Keratinocyte (primary cell): ENCODE measurements at regions not wholly inside any gene's neighbourhood (a gene's known extent, or its start where the extent isn't known, plus 50 kb on each side); places are given as distances from the start of the nearest gene placed in this dataset.

Source experiments
- DNase-seq: peaks from one replicate; pipeline ENCODE4 v3.0.0-alpha.2; 2011; ENCODE audit warnings: low read depth, missing footprints, low spot score
- FAIRE-seq: peaks from 2 replicates; lab custom pipeline; 2011; peaks lifted over from hg19 to GRCh38; lab: Jason Lieb, UNC
- H2AFZ ChIP-seq: 2 replicates; pipeline ENCODE4 v1.6.0; 2012; ENCODE audit warnings: low read length, control low read depth, inconsistent platforms; ENCODE audit not compliant: control insufficient read depth
- H3K27ac ChIP-seq: 2 replicates; pipeline ENCODE4 v1.5.1; 2011; ENCODE audit warnings: low read length; ENCODE audit not compliant: control insufficient read depth, insufficient read depth
- H3K27me3 ChIP-seq: 3 replicates; pipeline ENCODE4 v1.6.0; 2011; ENCODE audit warnings: low read length; ENCODE audit not compliant: control insufficient read depth, insufficient read depth; ENCODE audit errors: extremely low read depth
- H3K36me3 ChIP-seq, 2 experiments: 2 replicates in 1 of 2; 3 replicates in 1 of 2; pipeline ENCODE4 v1.5.1; 2011; ENCODE audit warnings: low read length in 2 of 2, mild to moderate bottlenecking in 1 of 2; ENCODE audit not compliant: control insufficient read depth in 2 of 2, insufficient read depth in 2 of 2; ENCODE audit errors: extremely low read depth in 1 of 2
- H3K4me1 ChIP-seq: 3 replicates; pipeline ENCODE4 v1.5.1; 2011; ENCODE audit warnings: low read length; ENCODE audit not compliant: control insufficient read depth, insufficient read depth; ENCODE audit errors: extremely low read depth
- H3K4me2 ChIP-seq: 3 replicates; pipeline ENCODE4 v1.6.0; 2011; ENCODE audit warnings: low read depth, low read length; ENCODE audit not compliant: control insufficient read depth, insufficient read depth; ENCODE audit errors: extremely low read depth
- H3K4me3 ChIP-seq, 3 experiments: fragments of 200-600 bp in 1 of 3; sonication (generic) in 1 of 3; 2 replicates in 2 of 3; 3 replicates in 1 of 3; pipeline ENCODE4 v1.5.1; 2011 to 2016; ENCODE audit warnings: low read length in 3 of 3, mild to moderate bottlenecking in 3 of 3, control low read depth in 2 of 3, inconsistent platforms in 1 of 3, low read depth in 1 of 3, mixed read lengths in 1 of 3, mixed run types in 1 of 3, moderate library complexity in 1 of 3; ENCODE audit not compliant: control insufficient read depth in 2 of 3, insufficient read depth in 2 of 3; ENCODE audit errors: extremely low read depth in 1 of 3
- H3K79me2 ChIP-seq: 2 replicates; pipeline ENCODE4 v1.6.0; 2012; ENCODE audit warnings: low read length; ENCODE audit not compliant: control insufficient read depth, insufficient read depth
- H3K9ac ChIP-seq: 3 replicates; pipeline ENCODE4 v1.6.0; 2011; ENCODE audit warnings: low read length; ENCODE audit not compliant: control insufficient read depth, insufficient read depth; ENCODE audit errors: extremely low read depth
- H3K9me1 ChIP-seq: 3 replicates; pipeline ENCODE4 v1.6.0; 2011; ENCODE audit warnings: low read length; ENCODE audit not compliant: control insufficient read depth, insufficient read depth; ENCODE audit errors: extremely low read depth
- H3K9me3 ChIP-seq: 2 replicates; pipeline ENCODE4 v1.5.1; 2012; ENCODE audit warnings: low read depth, low read length; ENCODE audit not compliant: control insufficient read depth
- H4K20me1 ChIP-seq: 3 replicates; pipeline ENCODE4 v1.6.0; 2011; ENCODE audit warnings: low read length; ENCODE audit not compliant: control insufficient read depth, insufficient read depth; ENCODE audit errors: extremely low read depth
- CTCF ChIP-seq, 3 experiments: IDR thresholded peaks in 1 of 3; conservative IDR thresholded peaks in 1 of 3; optimal IDR thresholded peaks in 1 of 3; 2 replicates in 2 of 3; 3 replicates in 1 of 3; pipeline versions ENCODE3 to v1.5.1; 2011; ENCODE audit warnings: low read length in 3 of 3, mild to moderate bottlenecking in 3 of 3, moderate library complexity in 2 of 3, control low read depth in 1 of 3, inconsistent platforms in 1 of 3; ENCODE audit not compliant: insufficient read depth in 2 of 3; ENCODE audit errors: extremely low read depth in 1 of 3
- EZH2 ChIP-seq: IDR thresholded peaks from one replicate; pipeline ENCODE4 v1.6.1; 2012; ENCODE audit warnings: inconsistent platforms, mild to moderate bottlenecking, low read length, moderate library complexity
- dilution Hi-C: fragments of 300-500 bp; cut with MboI; formaldehyde crosslinking; loops from one replicate; pipeline ENCODE4 v1.7.0; 2020; ENCODE audit warnings: low sequenced_read_pairs; ENCODE audit not compliant: extremely low pct_ligation_motif_present

GRCh38 chr22:49142296-49142695 lies 685.4 kb downstream of the BRD1 start:
- H3K79me2 ChIP-seq, result no peaks in the 10 kb centered on the region
- peaks cover 7% of the 10 kb centered on the region for H3K9me3 ChIP-seq
- H4K20me1 ChIP-seq, result no peaks in the 10 kb centered on the region
- H3K4me3 ChIP-seq, result no peak overlapping the region
- DNase-seq (no peak), FAIRE-seq (no peak)
- H3K9me1 ChIP-seq, result no peaks in the 10 kb centered on the region
- no peak for TF ChIP-seq EZH2
- no peak for TF ChIP-seq CTCF (optimal IDR thresholded peaks at IDR 0.05 in 1 of 3, IDR thresholded peaks at IDR 0.05 in 1 of 3, conservative IDR thresholded peaks at IDR 0.05 in 1 of 3; ENCODE audit: extremely low read depth in 1 of 3, insufficient read depth in 2 of 3, low read length in 3 of 3)
- H3K4me2 ChIP-seq, result no peak overlapping the region
- H3K27ac ChIP-seq, result no peak overlapping the region
- no peak overlapping the region for H3K9ac ChIP-seq
- no peaks in the 10 kb centered on the region for H3K4me1 ChIP-seq
- no peaks in the 10 kb centered on the region for H3K27me3 ChIP-seq
- no peaks in the 10 kb centered on the region for H3K36me3 ChIP-seq
- dilution Hi-C loops, result no loop called here
- no peak overlapping the region for H2AFZ ChIP-seq

GRCh38 chr22:49141761-49142160 lies 685.9 kb downstream of the BRD1 start:
- H3K4me3 ChIP-seq, result no peak overlapping the region
- FAIRE-seq (no peak), DNase-seq (no peak)
- H3K4me1 ChIP-seq, result no peaks in the 10 kb centered on the region
- H3K4me2 ChIP-seq, result no peak overlapping the region
- no peak overlapping the region for H3K27ac ChIP-seq
- no peak overlapping the region for H2AFZ ChIP-seq
- H3K27me3 ChIP-seq, result no peaks in the 10 kb centered on the region
- TF ChIP-seq EZH2 (no peak), CTCF (optimal IDR thresholded peaks at IDR 0.05 in 1 of 3, IDR thresholded peaks at IDR 0.05 in 1 of 3, conservative IDR thresholded peaks at IDR 0.05 in 1 of 3; ENCODE audit: extremely low read depth in 1 of 3, insufficient read depth in 2 of 3, low read length in 3 of 3) (no peak)
- H3K9me3 ChIP-seq, result peaks cover 8% of the 10 kb centered on the region
- H4K20me1 ChIP-seq, result no peaks in the 10 kb centered on the region
- H3K79me2 ChIP-seq, result no peaks in the 10 kb centered on the region
- no peaks in the 10 kb centered on the region for H3K36me3 ChIP-seq
- dilution Hi-C loops, result no loop called here
- H3K9ac ChIP-seq, result no peak overlapping the region
- H3K9me1 ChIP-seq, result no peaks in the 10 kb centered on the region
